GM23248 (cell line): ENCODE measurements at regions not wholly inside any gene's neighbourhood (a gene's known extent, or its start where the extent isn't known, plus 50 kb on each side); places are given as distances from the start of the nearest gene placed in this dataset.
A peak's percentile ranks its signal among the peaks of the same experiment; 100 is the strongest.

Experiments used
- DNase-seq: peaks from one replicate; pipeline ENCODE4 v3.0.0-alpha.2; 2015
- H2AFZ ChIP-seq: fragments of 200-600 bp; sonication (generic); 2 replicates; pipeline ENCODE4 v1.6.1; 2016; ENCODE audit warnings: antibody characterized with exemption
- H3F3A ChIP-seq: fragments of 200-600 bp; sonication (generic); 2 replicates; pipeline ENCODE4 v1.6.1; 2016; ENCODE audit warnings: mild to moderate bottlenecking, antibody characterized with exemption, mixed run types; ENCODE audit not compliant: insufficient read depth
- H3K27ac ChIP-seq: fragments of 200-600 bp; sonication (generic); 2 replicates; pipeline ENCODE4 v1.5.1; 2016; ENCODE audit warnings: mild to moderate bottlenecking
- H3K27me3 ChIP-seq: fragments of 200-600 bp; sonication (generic); replicated peaks from 2 replicates; pipeline ENCODE4 v1.6.1; 2016; ENCODE audit warnings: mild to moderate bottlenecking; ENCODE audit not compliant: insufficient read depth
- H3K36me3 ChIP-seq: fragments of 200-600 bp; sonication (generic); 2 replicates; pipeline ENCODE4 v1.6.1; 2016; ENCODE audit warnings: low read depth, mild to moderate bottlenecking
- H3K4me1 ChIP-seq: fragments of 200-600 bp; sonication (generic); 2 replicates; pipeline ENCODE4 v1.6.1; 2016; ENCODE audit warnings: mild to moderate bottlenecking; ENCODE audit not compliant: insufficient read depth
- H3K4me2 ChIP-seq: fragments of 200-600 bp; sonication (generic); one replicate; pipeline ENCODE4 v1.6.1; 2016; ENCODE audit warnings: mild to moderate bottlenecking; ENCODE audit not compliant: unreplicated experiment
- H3K4me3 ChIP-seq: fragments of 200-600 bp; sonication (generic); 2 replicates; pipeline ENCODE4 v1.5.1; 2016; ENCODE audit warnings: mild to moderate bottlenecking
- H3K79me2 ChIP-seq: fragments of 200-600 bp; sonication (generic); 2 replicates; pipeline ENCODE4 v1.6.1; 2016; ENCODE audit warnings: mild to moderate bottlenecking; ENCODE audit not compliant: insufficient read depth
- H3K9ac ChIP-seq: fragments of 200-600 bp; sonication (generic); 2 replicates; pipeline ENCODE4 v1.6.1; 2016; ENCODE audit warnings: mild to moderate bottlenecking
- H3K9me2 ChIP-seq: fragments of 200-600 bp; sonication (generic); 2 replicates; pipeline ENCODE4 v1.6.1; 2016; ENCODE audit warnings: mixed run types, mild to moderate bottlenecking, moderate library complexity; ENCODE audit not compliant: insufficient read depth
- H3K9me3 ChIP-seq: fragments of 200-600 bp; sonication (generic); one replicate; pipeline ENCODE4 v1.6.1; 2017; ENCODE audit warnings: low read depth
- H4K20me1 ChIP-seq: fragments of 200-600 bp; sonication (generic); 2 replicates; pipeline ENCODE4 v1.6.0; 2016; ENCODE audit not compliant: insufficient read depth
- EZH2 ChIP-seq: fragments of 200-600 bp; sonication (generic); IDR thresholded peaks from 2 replicates; pipeline ENCODE4 v1.6.1; 2018; ENCODE audit warnings: antibody characterized with exemption, mild to moderate bottlenecking; ENCODE audit not compliant: insufficient read depth, poor library complexity, severe bottlenecking
- EZH2phosphoT487 ChIP-seq: fragments of 200-600 bp; sonication (generic); IDR thresholded peaks from 2 replicates; pipeline ENCODE4 v1.6.1; 2018; ENCODE audit warnings: antibody characterized with exemption, moderate library complexity, mild to moderate bottlenecking, low read depth; ENCODE audit not compliant: insufficient read depth
- WGBS, 2 experiments: methylation state at CpG; one replicate each; pipeline ENCODE4 v1.1.6; 2015 to 2017; ENCODE audit warnings: low lambda C conversion rate in 2 of 2, low coverage in 1 of 2; ENCODE audit errors: missing lambda C conversion rate in 2 of 2; 5-methylcytosine and 5-hydroxymethylcytosine counted together
- in situ Hi-C: fragments of 300-500 bp; cut with MboI; formaldehyde crosslinking; loops from 2 replicates; pipeline ENCODE4 v1.15.0; 2020

DNA sequence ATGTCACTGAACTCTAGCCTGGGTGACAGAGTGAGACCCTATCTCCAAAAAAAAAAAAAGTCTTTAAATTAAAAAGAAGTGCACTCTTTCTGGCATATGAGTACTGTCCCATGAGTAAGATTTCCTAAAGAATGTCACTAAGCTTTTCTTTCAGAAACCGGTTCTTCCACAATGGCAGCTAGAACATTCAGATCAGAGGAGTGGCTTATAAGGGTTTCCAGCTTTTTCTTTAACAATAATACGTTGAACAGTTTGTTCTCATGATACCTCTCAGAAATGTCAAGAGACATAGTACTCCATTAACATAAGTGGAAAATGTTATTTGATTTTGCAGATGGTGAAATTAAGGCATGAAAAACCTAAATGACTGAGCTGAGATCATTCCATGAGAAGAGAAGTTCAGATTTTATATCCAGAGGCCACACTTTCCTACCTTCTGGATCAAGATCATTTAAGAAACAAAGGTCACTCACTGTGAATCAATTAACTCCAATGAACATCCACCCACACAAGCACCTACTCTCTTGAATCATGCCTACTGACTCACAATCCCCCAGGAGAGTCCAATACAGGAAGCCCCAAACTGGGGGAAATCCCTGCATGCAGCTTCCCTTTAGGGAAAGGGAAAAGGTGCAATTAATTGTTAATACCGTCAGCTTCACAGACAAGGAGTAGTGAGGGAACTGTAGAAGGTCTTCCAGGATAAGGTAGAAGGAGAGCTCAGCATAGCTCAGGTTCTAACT lies 86.9 kb downstream of the SPTSSA start:
- no peak overlapping the region for H3K4me2 ChIP-seq
- H3K27ac ChIP-seq: no peak overlapping the region
- no peak overlapping the region for H2AFZ ChIP-seq
- no peaks in the 10 kb centered on the region for H3K79me2 ChIP-seq
- H3K4me3 ChIP-seq: no peak overlapping the region
- peaks cover 7% of the 10 kb centered on the region for H3K4me1 ChIP-seq
- 92 to 95% methylated on average over 3 of the region's 3 CpGs for WGBS, 2 experiments
- no peak overlapping the region for H3K9ac ChIP-seq
- H3F3A ChIP-seq: no peaks in the 10 kb centered on the region
- peak; percentile 26 for DNase-seq
- H3K36me3 ChIP-seq: no peaks in the 10 kb centered on the region
- no peaks in the 10 kb centered on the region for H4K20me1 ChIP-seq
- no peaks in the 10 kb centered on the region for H3K9me3 ChIP-seq
- TF ChIP-seq EZH2 (no peak), EZH2phosphoT487 (no peak)
- H3K9me2 ChIP-seq: no peaks in the 10 kb centered on the region
- in situ Hi-C loops: no loop called here
- H3K27me3 ChIP-seq: peaks cover 30% of the 10 kb centered on the region

DNA sequence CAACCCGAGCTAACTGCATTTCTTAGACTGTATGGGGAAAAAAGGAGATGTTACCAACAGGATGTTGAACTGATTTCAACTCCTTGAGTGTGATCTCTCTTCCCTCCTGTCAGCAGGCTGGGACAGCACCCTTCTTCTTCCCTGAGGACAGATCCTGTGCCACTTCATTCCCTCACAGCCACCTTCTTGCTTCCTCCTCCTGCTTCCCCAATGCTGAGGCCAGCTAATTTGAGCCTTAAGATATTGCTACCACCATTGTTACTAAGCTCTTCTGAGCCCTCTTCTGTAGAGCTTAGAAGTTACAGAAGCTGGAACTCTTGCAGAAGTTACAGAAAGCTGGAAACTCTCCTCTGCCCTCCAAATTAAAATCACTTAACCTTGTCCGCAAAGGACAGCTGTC lies 88.8 kb downstream of the SPTSSA start:
- H4K20me1 ChIP-seq: no peaks in the 10 kb centered on the region
- no peaks in the 10 kb centered on the region for H3F3A ChIP-seq
- H3K9ac ChIP-seq: no peak overlapping the region
- H3K4me2 ChIP-seq: no peak overlapping the region
- no peak overlapping the region for H2AFZ ChIP-seq
- peaks cover 16% of the 10 kb centered on the region for H3K4me1 ChIP-seq
- no peak for TF ChIP-seq EZH2phosphoT487
- TF ChIP-seq EZH2: no peak
- H3K79me2 ChIP-seq: no peaks in the 10 kb centered on the region
- no peaks in the 10 kb centered on the region for H3K9me2 ChIP-seq
- in situ Hi-C loops: no loop called here
- 44 to 47% methylated on average over 2 of the region's 2 CpGs for WGBS, 2 experiments
- DNase-seq: no peak
- H3K27me3 ChIP-seq: peaks cover 23% of the 10 kb centered on the region
- no peak overlapping the region for H3K4me3 ChIP-seq
- no peak overlapping the region for H3K27ac ChIP-seq
- no peaks in the 10 kb centered on the region for H3K36me3 ChIP-seq
- H3K9me3 ChIP-seq: no peaks in the 10 kb centered on the region

DNA sequence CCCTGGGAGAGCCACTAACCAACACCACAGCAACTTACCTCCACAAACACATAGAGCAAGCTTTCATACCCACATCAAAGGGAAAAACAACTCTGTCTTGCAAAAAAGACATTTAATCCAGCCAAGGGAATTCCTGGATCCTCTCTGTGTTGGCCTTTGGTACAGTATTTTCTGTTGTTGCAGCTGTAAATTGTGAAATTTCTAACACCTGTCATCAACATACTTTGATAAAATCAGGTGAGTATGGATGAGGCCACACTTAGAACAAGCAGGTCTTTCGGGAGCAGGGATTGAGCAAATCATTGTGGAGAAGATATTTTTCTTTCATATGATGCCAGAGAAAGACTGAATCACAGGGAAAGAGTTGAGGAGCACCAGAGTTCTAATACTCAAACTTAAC lies 89.3 kb downstream of the SPTSSA start:
- TF ChIP-seq EZH2 (no peak), EZH2phosphoT487 (no peak)
- in situ Hi-C loops: no loop called here
- WGBS, 2 experiments: 80 to 86% methylated on average over 1 of the region's 1 CpG

DNA sequence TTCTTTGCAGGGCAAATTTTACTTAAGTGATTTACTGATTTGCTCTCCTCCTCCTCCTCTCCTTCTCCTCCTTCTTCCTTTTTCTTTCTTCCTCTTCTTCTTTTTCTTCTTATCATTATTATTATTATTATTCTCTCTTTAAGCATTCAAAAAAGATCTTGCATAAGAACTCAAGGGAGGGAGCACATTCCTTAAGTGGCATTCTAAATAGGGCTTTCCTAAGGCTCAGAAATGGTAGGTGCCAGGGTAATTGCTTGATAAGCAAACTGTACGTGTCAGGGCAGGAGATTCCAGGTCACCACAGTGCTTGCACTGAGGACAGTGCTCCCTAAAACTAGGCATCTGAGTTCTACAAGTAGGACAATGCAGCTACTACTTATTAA lies 92.4 kb downstream of the SPTSSA start:
- Histone ChIP-seq H4K20me1 (no peaks in the 10 kb centered on the region), H3K9ac (no peak overlapping the region), H3K4me1 (0 out of 2 replicates have a peak, but pooled peaks cover 10% of the 10 kb centered on the region), H3K4me2 (no peak overlapping the region), H3K9me3 (no peaks in the 10 kb centered on the region), H3K27me3 (peaks cover 26% of the 10 kb centered on the region), H3K79me2 (no peaks in the 10 kb centered on the region), H3F3A (no peaks in the 10 kb centered on the region), H3K9me2 (no peaks in the 10 kb centered on the region), H2AFZ (no peak overlapping the region), H3K36me3 (no peaks in the 10 kb centered on the region), H3K27ac (no peak overlapping the region), H3K4me3 (no peak overlapping the region)
- no peak for TF ChIP-seq EZH2phosphoT487
- no peak for TF ChIP-seq EZH2
- in situ Hi-C loops: no loop called here
- WGBS, 2 experiments: 80 to 85% methylated on average over 1 of the region's 1 CpG
- DNase-seq: no peak

More for the DNA sequence above, 89.3 kb downstream of the SPTSSA start:
- Histone ChIP-seq H2AFZ (no peak overlapping the region), H3K27ac (no peak overlapping the region), H3K27me3 (peaks cover 19% of the 10 kb centered on the region), H3K79me2 (no peaks in the 10 kb centered on the region), H3K36me3 (no peaks in the 10 kb centered on the region), H3K9me3 (no peaks in the 10 kb centered on the region), H4K20me1 (no peaks in the 10 kb centered on the region), H3K4me1 (peaks cover 17% of the 10 kb centered on the region), H3F3A (no peaks in the 10 kb centered on the region), H3K4me3 (no peak overlapping the region), H3K9me2 (no peaks in the 10 kb centered on the region), H3K4me2 (no peak overlapping the region), H3K9ac (no peak overlapping the region)
- DNase-seq: no peak
